HL-60 (cell line): ENCODE measurements at regions not wholly inside any gene's neighbourhood (a gene's known extent, or its start where the extent isn't known, plus 50 kb on each side); places are given as distances from the start of the nearest gene placed in this dataset.

ENCODE experiments used
- CTCF ChIP-seq: IDR thresholded peaks from one replicate; pipeline ENCODE4 v1.5.1; 2011; ENCODE audit warnings: low read length, control low read depth, inconsistent platforms; ENCODE audit not compliant: insufficient read depth
- GABPA ChIP-seq: IDR thresholded peaks from 2 replicates; pipeline ENCODE4 v1.6.1; 2012; ENCODE audit warnings: low read depth
- POLR2AphosphoS5 ChIP-seq: IDR thresholded peaks from 2 replicates; pipeline ENCODE4 v1.6.1; 2012; ENCODE audit warnings: low read depth
- REST ChIP-seq: IDR thresholded peaks from 2 replicates; pipeline ENCODE4 v1.6.1; 2012; ENCODE audit warnings: low read depth; ENCODE audit not compliant: insufficient replicate concordance
- SPI1 ChIP-seq: IDR thresholded peaks from 2 replicates; pipeline ENCODE4 v1.6.1; 2012; ENCODE audit warnings: low read depth, mild to moderate bottlenecking, borderline replicate concordance

- no peak for TF ChIP-seq CTCF
- TF ChIP-seq REST = no peak
- no peak for TF ChIP-seq POLR2AphosphoS5
- no peak for TF ChIP-seq GABPA
- no peak for TF ChIP-seq SPI1
Measured at GRCh38 chr5:143931476-143931875, 119.5 kb downstream of the HMHB1 start.
